K562 (cell line): ENCODE measurements at regions not wholly inside any gene's neighbourhood (a gene's known extent, or its start where the extent isn't known, plus 50 kb on each side); places are given as distances from the start of the nearest gene placed in this dataset.

Source experiments
- ATAC-seq: fragments of 200-7000 bp; cut with Tn5 transposase; 3 replicates; pipeline ENCODE4 v1.9.1; 2020; ENCODE audit warnings: moderate library complexity
- BruUV-seq: library from RNA; stranded (reverse); fragments of 400-500 nt; replicated peaks from 2 replicates; lab custom pipeline; 2021; lab: Mats Ljungman, UMichigan
- CTCF ChIA-PET: fragments of 300-600 bp; formaldehyde crosslinking; extraction: SDS; loops from one replicate; lab custom pipeline; 2021; ENCODE audit warnings: low intra/inter-chr PET ratio; lab: Yijun Ruan, JAX
- POLR2A ChIA-PET: fragments of 300-600, 350-650 bp; sonication (Branson Sonifier 250); formaldehyde crosslinking; extraction: SDS; loops from one replicate; lab custom pipeline; 2021; ENCODE audit warnings: antibody characterized with exemption, inconsistent platforms; lab: Yijun Ruan, JAX
- DNase-seq, 4 experiments: peaks; one replicate each; pipeline versions ENCODE4 v3.0.0 to v3.0.0-alpha.2; 2011 to 2018; ENCODE audit warnings: low spot score in 3 of 4, mixed read lengths in 3 of 4; ENCODE audit errors: extremely low read depth in 1 of 4
- FAIRE-seq: peaks from 2 replicates; lab custom pipeline; 2011; peaks lifted over from hg19 to GRCh38; lab: Jason Lieb, UNC
- H2AFZ ChIP-seq: 2 replicates; pipeline ENCODE4 v1.6.0; 2011; ENCODE audit warnings: low read depth, low read length, control low read depth, inconsistent platforms
- H3K27ac ChIP-seq: fragments of 200-600 bp; 3 replicates; pipeline ENCODE4 v1.8.0; 2011; ENCODE audit warnings: low read depth, mild to moderate bottlenecking, control low read depth, inconsistent platforms, low read length, moderate library complexity, mixed read lengths; ENCODE audit errors: extremely low read depth
- H3K27me3 ChIP-seq, 2 experiments: fragments of 300-600 bp in 1 of 2; 2 replicates in 1 of 2; 3 replicates in 1 of 2; pipeline versions ENCODE4 v1.6.0 to v1.8.0; 2011; ENCODE audit warnings: inconsistent platforms in 2 of 2, low read length in 2 of 2, mild to moderate bottlenecking in 1 of 2, mixed read lengths in 1 of 2, moderate library complexity in 1 of 2; ENCODE audit not compliant: control insufficient read depth in 2 of 2, insufficient read depth in 2 of 2
- H3K36me3 ChIP-seq: fragments of 300-600 bp; 3 replicates; pipeline ENCODE4 v1.8.0; 2011; ENCODE audit warnings: mild to moderate bottlenecking, low read length, inconsistent platforms; ENCODE audit not compliant: control insufficient read depth, insufficient read depth
- H3K4me1 ChIP-seq, 2 experiments: fragments of 200-600 bp in 1 of 2; replicated peaks in 1 of 2; 2 replicates in 1 of 2; 3 replicates in 1 of 2; pipeline versions ENCODE4 v1.5.1 to v1.8.0; 2011; ENCODE audit warnings: inconsistent platforms in 2 of 2, low read length in 2 of 2, mild to moderate bottlenecking in 1 of 2, mixed read lengths in 1 of 2, moderate library complexity in 1 of 2; ENCODE audit not compliant: control insufficient read depth in 2 of 2, insufficient read depth in 2 of 2
- H3K4me2 ChIP-seq: 2 replicates; pipeline ENCODE4 v1.6.1; 2011; ENCODE audit warnings: low read length, control low read depth, inconsistent platforms, mixed read lengths; ENCODE audit not compliant: insufficient read depth
- H3K4me3 ChIP-seq: fragments of 200-600 bp; sonication (generic), shearing (Covaris generic); 2 replicates; pipeline ENCODE4 v1.5.1; 2016; ENCODE audit warnings: control low read depth, inconsistent platforms
- H3K79me2 ChIP-seq: fragments of 200-600 bp; 3 replicates; pipeline ENCODE4 v1.8.0; 2011; ENCODE audit warnings: low read length, inconsistent platforms; ENCODE audit not compliant: control insufficient read depth, insufficient read depth
- H3K9ac ChIP-seq, 2 experiments: 2 replicates each; pipeline versions ENCODE4 v1.6.0 to v1.6.1; 2011; ENCODE audit warnings: low read depth in 2 of 2, low read length in 2 of 2, control low read depth in 1 of 2, inconsistent platforms in 1 of 2, mild to moderate bottlenecking in 1 of 2, mixed read lengths in 1 of 2; ENCODE audit not compliant: insufficient read depth in 1 of 2
- H3K9me1 ChIP-seq: one replicate; pipeline ENCODE4 v1.6.0; 2011; ENCODE audit warnings: inconsistent platforms, mild to moderate bottlenecking, low read length, moderate library complexity; ENCODE audit not compliant: control insufficient read depth, insufficient read depth
- H3K9me3 ChIP-seq: replicated peaks from 2 replicates; pipeline ENCODE4 v1.5.1; 2011; ENCODE audit warnings: low read depth, low read length, inconsistent platforms; ENCODE audit not compliant: control insufficient read depth, insufficient read depth
- H4K20me1 ChIP-seq: replicated peaks from 2 replicates; pipeline ENCODE4 v1.6.1; 2011; ENCODE audit warnings: low read length, inconsistent platforms, mixed read lengths; ENCODE audit not compliant: control insufficient read depth, insufficient read depth
- E2F6 ChIP-seq, 2 experiments: IDR thresholded peaks; 2 replicates each; pipeline ENCODE4 v1.6.1; 2011; ENCODE audit warnings: borderline replicate concordance in 1 of 2, control low read depth in 1 of 2, low read depth in 1 of 2, low read length in 1 of 2, mild to moderate bottlenecking in 1 of 2, mixed read lengths in 1 of 2, moderate library complexity in 1 of 2; ENCODE audit not compliant: insufficient read depth in 1 of 2, insufficient read length in 1 of 2, poor library complexity in 1 of 2, severe bottlenecking in 1 of 2; ENCODE audit errors: extremely low read depth in 1 of 2
- PHB2 ChIP-seq: fragments of 450-650 bp; IDR thresholded peaks from 2 replicates; pipeline ENCODE4 v1.6.1; 2017; ENCODE audit warnings: low read depth
- SETDB1 ChIP-seq: IDR thresholded peaks from one replicate; pipeline ENCODE4 v1.6.1; 2012; ENCODE audit warnings: low read length, control low read depth, inconsistent platforms
- SP1 ChIP-seq: sonication (generic); formaldehyde crosslinking; IDR thresholded peaks from 2 replicates; pipeline ENCODE4 v1.8.1; 2022; ENCODE audit warnings: mild to moderate bottlenecking, missing genetic modification reagents
- TCF7 ChIP-seq: sonication (generic); IDR thresholded peaks from 2 replicates; pipeline ENCODE4 v1.6.1; 2016; ENCODE audit warnings: antibody characterized with exemption, borderline replicate concordance
- ZNF197 ChIP-seq: fragments of 200-800 bp; sonication (Bioruptor generic); IDR thresholded peaks from 2 replicates; pipeline ENCODE4 v1.6.1; 2016; ENCODE audit warnings: low read depth, missing genetic modification characterization, missing compliant biosample characterization
- WGBS: fragments of 100-300 bp; shearing (Covaris generic); methylation state at CpG from one replicate; pipeline ENCODE4 v1.1.6; 2016; ENCODE audit warnings: low coverage, mixed read lengths; ENCODE audit not compliant: insufficient coverage; ENCODE audit errors: missing lambda C conversion rate; 5-methylcytosine and 5-hydroxymethylcytosine counted together
- in situ Hi-C: fragments of 300-500 bp; cut with MboI; formaldehyde crosslinking; loops from 4 replicates; pipeline ENCODE4 v1.15.0; 2018; ENCODE audit warnings: inconsistent platforms, mixed read lengths
- intact Hi-C: fragments of 100-400 bp; cut with micrococcal nuclease; formaldehyde crosslinking; loops from 2 replicates; pipeline ENCODE4 v1.14.2; 2022

- H4K20me1 ChIP-seq, result no peaks in the 10 kb centered on the region
- H3K36me3 ChIP-seq, result no peaks in the 10 kb centered on the region
- WGBS, result 9% methylated on average over 4 of the region's 4 CpGs
- no peak for DNase-seq
- BruUV-seq, result no TSS peak
- FAIRE-seq, result no peak
- no peaks in the 10 kb centered on the region for H3K27me3 ChIP-seq
- H3K4me2 ChIP-seq, result no peak overlapping the region
- no peak for TF ChIP-seq E2F6 (IDR thresholded peaks at IDR 0.05; ENCODE audit: borderline replicate concordance in 1 of 2, extremely low read depth in 1 of 2, insufficient read depth in 1 of 2, insufficient read length in 1 of 2, low read depth in 1 of 2, low read length in 1 of 2, poor library complexity in 1 of 2, severe bottlenecking in 1 of 2)
- no peak for TF ChIP-seq SETDB1
- TF ChIP-seq SP1 (CRISPR knock-in tag), result no peak
- TF ChIP-seq TCF7, result no peak
- TF ChIP-seq PHB2, result no peak
- TF ChIP-seq ZNF197 (CRISPR knock-in tag), result no peak
- no peak overlapping the region for H3K9ac ChIP-seq
- H3K79me2 ChIP-seq, result no peaks in the 10 kb centered on the region
- H3K9me1 ChIP-seq, result no peaks in the 10 kb centered on the region
- CTCF ChIA-PET, result no interaction called here
- no peaks in the 10 kb centered on the region for H3K9me3 ChIP-seq
- H3K4me3 ChIP-seq, result no peak overlapping the region
- in situ Hi-C loops (no loop called here), intact Hi-C loops (no loop called here)
- no peaks in the 10 kb centered on the region for H3K4me1 ChIP-seq
- ATAC-seq, result no peak
- no peak overlapping the region for H2AFZ ChIP-seq
- H3K27ac ChIP-seq, result no peak overlapping the region
- POLR2A ChIA-PET, result no interaction called here
These were observed 426.6 kb downstream of the SPRY1 start for GRCh38 chr4:123823244-123823643.
